ENCODE measurements at regions not wholly inside any gene's neighbourhood (a gene's known extent, or its start where the extent isn't known, plus 50 kb on each side); places are given as distances from the start of the nearest gene placed in this dataset.

- DNase-seq (ENCODE audit: low spot score), result no peak
Observed at GRCh38 chr3:24763393-24763792, 268.7 kb upstream of the THRB start.

- no peak for DNase-seq (ENCODE audit: low spot score)
Observed at GRCh38 chr3:24764236-24764915, 269.7 kb upstream of the THRB start.

- DNase-seq (ENCODE audit: low spot score), result no peak
Observed at GRCh38 chr3:24765399-24765798, 270.7 kb upstream of the THRB start.

DNA sequence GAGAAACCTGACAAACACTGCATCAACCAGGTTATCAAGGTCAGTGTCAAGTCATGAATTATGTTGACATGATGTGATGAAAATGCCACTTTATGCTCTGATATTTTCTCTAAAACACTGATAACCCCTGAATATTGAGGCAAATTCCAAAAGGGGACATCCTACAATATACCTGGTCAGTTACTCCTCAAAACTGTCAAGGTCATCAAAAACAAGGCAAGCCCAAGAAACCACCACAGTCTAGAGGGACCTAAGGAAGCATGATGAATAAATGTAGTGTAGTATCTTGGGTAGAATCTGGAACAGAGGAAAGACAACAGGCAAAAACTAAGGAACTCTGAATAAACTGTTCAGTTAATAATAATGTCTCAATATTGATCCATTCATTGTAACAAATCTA is 275.3 kb upstream of the THRB start:
- no peak for DNase-seq (ENCODE audit: low spot score)

DNA sequence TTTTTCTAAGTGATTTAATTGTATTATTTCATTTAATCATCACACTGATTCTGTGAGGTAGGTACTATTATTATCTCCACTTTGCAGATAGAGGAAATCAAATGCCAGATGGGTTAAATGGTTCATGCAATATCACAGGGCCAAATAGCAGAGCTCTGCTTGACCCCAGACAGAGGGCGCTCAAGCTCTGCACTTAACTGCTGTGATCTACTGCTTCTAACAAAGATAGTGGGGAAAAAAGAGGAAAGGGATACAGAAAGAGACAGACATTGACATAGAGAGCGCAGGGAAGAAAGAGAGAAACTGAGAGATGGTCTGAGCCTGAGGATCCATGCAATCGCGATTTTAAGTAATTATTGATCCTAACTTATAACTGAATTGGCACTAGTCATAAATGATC is 279.1 kb upstream of the THRB start:
- no peak for DNase-seq (ENCODE audit: low spot score)

DNA sequence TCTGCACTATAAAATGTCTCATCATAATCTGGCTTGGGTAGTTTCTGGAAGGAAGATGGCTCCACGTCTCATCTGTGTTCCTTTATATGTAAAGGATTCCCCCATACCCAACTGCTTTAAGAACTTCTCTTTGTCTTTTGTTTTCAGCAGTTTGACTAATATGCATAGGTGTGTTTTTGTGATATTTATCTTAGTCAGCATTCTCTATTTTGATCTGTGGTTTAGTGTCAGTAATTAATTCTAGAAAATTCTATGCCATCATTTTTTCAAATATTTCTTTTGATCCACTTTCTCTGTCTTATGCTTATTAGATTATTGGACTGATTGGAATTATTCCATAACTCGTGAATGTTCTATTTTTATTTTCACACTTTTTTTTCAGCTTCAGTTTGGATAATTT is 286.3 kb upstream of the THRB start:
- DNase-seq (ENCODE audit: low spot score), result no peak

GRCh38 chr3:24781454-24781853 is 286.8 kb upstream of the THRB start:
- no peak for DNase-seq (ENCODE audit: low spot score)

GRCh38 chr3:24793896-24794295 is 299.2 kb upstream of the THRB start:
- DNase-seq (ENCODE audit: low spot score), result no peak

GRCh38 chr3:24802614-24803013 is 308.0 kb upstream of the THRB start:
- DNase-seq (ENCODE audit: low spot score), result no peak

- no peak for DNase-seq (ENCODE audit: low spot score)
Observed at GRCh38 chr3:24804095-24804494, 309.4 kb upstream of the THRB start.

DNA sequence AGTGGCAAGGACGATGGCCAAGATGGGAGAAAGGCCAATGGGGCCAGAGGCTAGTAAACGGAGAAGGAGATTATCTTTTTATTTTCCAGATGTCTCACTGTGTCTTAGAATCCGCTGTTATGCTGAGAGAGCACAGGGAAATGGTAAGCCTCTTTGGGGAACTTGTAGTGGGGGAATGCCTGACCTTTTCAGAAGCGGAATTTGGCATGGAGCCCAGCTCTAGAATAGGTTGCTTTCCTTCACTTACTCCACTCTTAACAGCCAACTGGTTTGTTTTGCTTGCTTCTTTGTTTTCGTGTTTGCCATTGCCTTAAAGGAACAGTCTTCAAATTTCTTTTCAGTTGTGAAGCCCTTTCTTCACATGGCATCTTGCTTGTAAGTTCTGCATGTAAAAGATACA is 316.2 kb upstream of the THRB start:
- no peak for DNase-seq (ENCODE audit: low spot score)

DNA sequence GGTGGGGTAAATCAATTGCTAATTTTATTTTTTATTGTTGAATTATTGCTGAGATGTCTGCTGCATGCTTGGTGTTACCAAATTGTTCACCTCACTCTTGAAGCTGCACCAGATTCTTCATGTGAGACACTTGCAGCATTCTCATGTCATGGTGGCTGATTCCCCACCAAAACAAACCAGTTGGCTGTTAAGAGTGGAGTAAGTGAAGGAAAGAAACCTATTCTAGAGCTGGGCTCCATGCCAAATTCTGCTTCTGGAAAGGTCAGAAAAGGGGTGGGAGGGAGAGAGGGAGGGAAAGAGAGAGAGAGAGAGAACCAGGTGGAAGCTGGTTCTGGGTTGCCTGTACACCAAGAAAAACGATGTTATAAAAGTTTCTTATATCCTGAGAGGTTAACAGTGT is 317.5 kb upstream of the THRB start:
- DNase-seq (ENCODE audit: low spot score), result no peak

DNA sequence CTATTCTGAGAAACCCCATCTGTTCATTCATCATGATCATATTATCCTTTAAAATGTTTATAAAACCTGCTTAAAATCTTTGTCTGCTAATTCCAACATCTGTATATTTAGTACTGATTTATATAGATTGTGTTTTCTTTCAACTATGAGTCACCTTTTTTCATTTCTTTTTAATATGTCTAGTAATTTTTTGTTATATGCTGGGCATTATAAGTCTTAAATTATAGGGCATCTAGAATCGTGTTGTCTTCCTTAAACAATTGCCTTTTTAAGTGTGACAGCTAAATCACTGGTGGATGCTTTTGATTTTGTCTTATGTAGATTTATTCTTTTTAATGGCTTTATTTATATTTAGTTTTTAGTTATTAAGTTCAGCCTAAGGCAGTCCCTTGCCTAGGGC is 323.4 kb upstream of the THRB start:
- DNase-seq (ENCODE audit: low spot score), result no peak

DNA sequence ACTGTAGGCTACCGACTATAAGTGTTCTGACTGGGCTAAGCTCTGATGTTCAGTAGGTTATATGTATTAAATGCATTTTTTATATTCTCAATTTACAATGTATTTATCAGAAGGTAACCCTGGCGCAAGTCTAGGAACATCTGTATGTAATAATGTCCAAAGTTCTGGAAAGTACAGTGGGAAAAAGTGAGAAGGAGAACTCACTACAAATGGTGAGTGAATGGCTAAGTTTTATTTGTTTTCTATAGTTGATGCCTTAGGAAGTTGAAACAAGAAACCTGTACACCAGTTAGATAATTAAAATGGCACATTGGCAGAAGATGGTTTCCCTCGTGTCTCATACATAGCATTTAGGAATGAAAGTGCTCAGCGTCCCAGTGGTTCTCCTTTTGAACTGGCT is 333.4 kb upstream of the THRB start:
- no peak for DNase-seq (ENCODE audit: low spot score)

DNA sequence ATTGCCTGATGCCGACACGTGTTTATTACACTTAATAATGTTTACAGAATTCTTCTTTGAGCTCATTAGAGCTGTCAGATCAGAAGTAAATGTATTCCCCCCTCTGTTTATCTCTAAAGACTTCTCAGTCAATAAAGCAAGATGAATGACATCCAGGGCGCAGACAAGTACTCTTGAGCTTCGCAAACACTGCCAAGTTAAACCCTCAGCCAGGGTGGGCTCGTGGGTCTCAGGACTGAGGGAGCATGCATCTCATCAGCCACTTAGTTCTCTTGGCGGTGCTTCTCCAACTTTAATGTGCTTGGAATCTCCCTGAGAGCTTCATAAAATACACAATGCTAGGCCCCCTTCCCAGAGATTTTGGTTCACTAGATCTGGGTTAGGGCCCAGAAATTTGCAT is 333.9 kb upstream of the THRB start:
- DNase-seq (ENCODE audit: low spot score), result no peak

DNA sequence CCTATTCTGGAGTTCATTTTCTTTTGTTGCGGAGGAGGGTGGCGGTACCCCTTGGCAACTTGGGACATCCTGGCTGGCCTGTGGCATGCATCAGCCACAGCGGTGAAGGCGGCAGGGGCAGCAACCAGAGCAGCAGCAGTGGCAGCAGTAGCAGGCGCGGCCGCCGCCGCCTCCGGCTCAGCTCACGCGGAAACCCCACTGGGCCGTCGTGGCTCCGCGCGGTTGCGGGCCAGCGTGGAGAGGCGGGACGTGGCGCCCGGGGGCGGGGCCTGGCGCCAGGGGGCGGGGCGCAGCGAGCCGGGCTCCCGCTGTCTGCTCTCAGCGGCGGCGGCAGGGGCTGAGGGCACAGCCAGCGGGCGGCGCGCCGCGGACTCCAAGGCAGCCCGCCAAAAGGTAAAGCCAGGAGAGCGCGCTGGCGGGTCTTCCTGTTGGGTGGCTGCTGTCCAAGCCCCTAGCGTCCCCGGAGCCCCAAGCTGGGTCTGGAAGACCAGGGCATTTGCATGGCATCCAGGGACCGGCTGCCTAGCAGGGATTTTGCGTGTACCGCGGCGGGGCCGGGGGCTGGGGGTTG is 334.4 kb upstream of the THRB start:
- peak; percentile 63 for DNase-seq (ENCODE audit: low spot score)

DNA sequence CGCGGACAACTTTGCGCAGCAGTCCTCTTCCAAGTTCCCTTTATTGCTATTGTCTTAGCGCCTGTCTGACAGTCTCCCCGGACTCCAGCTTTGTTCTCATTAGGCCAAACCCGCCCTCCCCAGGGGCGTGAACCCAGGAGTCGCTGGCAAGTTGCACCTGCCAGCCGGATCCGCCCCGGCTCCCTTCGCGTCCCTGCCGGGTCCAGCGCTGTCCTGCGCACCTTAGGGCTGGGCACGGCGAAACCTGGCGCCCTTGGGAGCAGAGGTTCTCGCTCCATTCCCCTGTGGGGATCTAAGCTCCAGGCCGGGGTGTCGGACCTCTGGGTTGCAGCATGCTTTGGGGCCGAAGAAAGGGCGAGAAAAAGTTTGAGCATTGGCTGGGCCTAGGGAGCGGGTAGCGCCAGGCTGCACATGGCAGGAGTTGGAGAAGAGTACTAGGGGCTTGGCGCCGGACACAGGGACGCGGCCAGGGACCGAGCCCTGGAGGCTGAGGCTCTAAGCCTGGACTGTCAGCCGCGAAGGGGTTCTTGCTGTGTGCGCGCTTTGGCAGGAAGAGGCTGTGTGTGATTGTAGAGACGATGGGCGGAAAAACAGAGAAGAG is 335.1 kb upstream of the THRB start:
- DNase-seq (ENCODE audit: low spot score), result peak; percentile 11

- no peak for DNase-seq (ENCODE audit: low spot score)
Observed at GRCh38 chr3:24830230-24831152, 335.8 kb upstream of the THRB start.

- DNase-seq (ENCODE audit: low spot score), result no peak
Observed at GRCh38 chr3:24831221-24831620, 336.6 kb upstream of the THRB start.

DNA sequence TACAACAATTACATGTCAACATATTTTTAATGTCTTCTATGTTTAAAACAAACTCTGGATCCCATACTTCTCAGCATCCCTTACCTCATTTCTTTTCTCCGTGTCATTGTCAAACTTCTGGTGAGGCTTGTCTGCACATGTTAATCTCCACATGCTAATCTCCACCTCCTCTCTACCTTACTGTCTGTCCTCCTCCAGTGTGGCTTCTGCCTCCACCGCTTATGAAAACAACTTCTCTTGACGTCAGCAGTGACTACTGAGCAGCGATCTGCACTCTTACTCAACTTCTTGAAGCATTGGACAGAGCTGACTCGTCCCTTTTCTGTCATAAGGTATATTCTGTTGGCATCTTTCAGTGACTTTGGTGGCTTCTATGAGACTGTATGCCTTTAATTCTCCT is 338.2 kb upstream of the THRB start:
- no peak for DNase-seq (ENCODE audit: low spot score)

GRCh38 chr3:24834442-24834841 is 339.8 kb upstream of the THRB start:
- DNase-seq (ENCODE audit: low spot score), result no peak

DNA sequence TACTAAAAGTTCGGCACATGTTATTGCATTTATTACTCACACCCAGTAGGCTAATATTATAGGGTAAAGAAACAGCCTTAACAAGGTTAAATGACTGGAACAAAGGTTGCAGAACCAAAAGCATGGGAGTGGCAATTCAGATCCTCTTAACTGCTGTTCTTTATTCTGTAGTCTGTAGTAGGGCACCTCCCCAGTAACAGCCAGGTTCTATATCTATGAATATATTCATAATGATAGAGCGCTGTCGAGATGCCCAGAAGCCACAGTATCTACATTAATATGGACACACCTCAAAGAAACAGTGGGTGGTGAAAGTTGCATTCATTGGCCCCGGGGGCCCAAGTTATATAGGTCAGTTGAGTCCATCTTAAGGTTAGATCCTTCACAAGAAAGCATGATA is 340.9 kb upstream of the THRB start:
- DNase-seq (ENCODE audit: low spot score), result no peak

DNA sequence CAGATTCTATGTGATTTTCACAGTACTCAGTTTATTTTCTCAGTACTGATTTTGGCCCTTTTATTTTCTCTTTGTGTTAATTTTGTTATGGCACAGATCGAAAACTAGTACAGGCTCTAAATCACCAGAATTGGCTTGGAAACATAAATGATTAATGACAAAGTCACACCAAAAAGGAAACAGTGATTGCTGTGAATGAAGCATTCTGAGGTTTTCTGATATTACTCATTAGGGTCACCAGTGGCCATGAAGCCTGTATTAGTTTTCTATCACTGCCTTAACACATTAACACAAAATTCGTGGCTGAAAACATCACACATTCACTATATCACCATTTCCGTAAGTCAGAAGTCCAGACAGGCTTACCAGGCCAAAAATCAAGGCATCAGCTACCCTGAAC is 343.0 kb upstream of the THRB start:
- DNase-seq (ENCODE audit: low spot score), result no peak
